ENCODE measurements at regions not wholly inside any gene's neighbourhood (a gene's known extent, or its start where the extent isn't known, plus 50 kb on each side); places are given as distances from the start of the nearest gene placed in this dataset.

GRCh38 chr4:55763996-55764395, 55.6 kb upstream of the EXOC1L start:
- no peaks in the 10 kb centered on the region for H3F3A ChIP-seq (ENCODE audit: insufficient read depth, low read length)
- no peaks in the 10 kb centered on the region for H3K4me1 ChIP-seq (ENCODE audit: insufficient read depth, low read length, severe bottlenecking)
- no peaks in the 10 kb centered on the region for H3K9me2 ChIP-seq (ENCODE audit: low read depth, low read length)
- H3K9ac ChIP-seq (ENCODE audit: low read length), result no peak overlapping the region
- no peak overlapping the region for H3K27ac ChIP-seq (ENCODE audit: low read depth, low read length, poor library complexity, severe bottlenecking)
- no peak overlapping the region for H3K4me2 ChIP-seq (ENCODE audit: low read length)
- TF ChIP-seq EZH2 (IDR thresholded peaks at IDR 0.05; ENCODE audit: borderline replicate concordance, low read length) (no peak), CTCF (IDR thresholded peaks at IDR 0.05; ENCODE audit: low read length) (no peak)
- H3K4me3 ChIP-seq (ENCODE audit: low read depth, low read length, poor library complexity, severe bottlenecking), result no peak overlapping the region
- no peak overlapping the region for H2AFZ ChIP-seq (ENCODE audit: low read length)
- no peaks in the 10 kb centered on the region for H3K36me3 ChIP-seq (ENCODE audit: insufficient read depth, low read length)
- no peaks in the 10 kb centered on the region for H3K27me3 ChIP-seq (ENCODE audit: insufficient read depth, low read length)
- H4K20me1 ChIP-seq (ENCODE audit: insufficient read depth, low read length), result no peaks in the 10 kb centered on the region
- H3K9me3 ChIP-seq (ENCODE audit: low read length), result no peaks in the 10 kb centered on the region
- no peaks in the 10 kb centered on the region for H3K79me2 ChIP-seq (ENCODE audit: insufficient read depth, low read length)

GRCh38 chr4:55765070-55765469, 54.5 kb upstream of the EXOC1L start:
- Histone ChIP-seq H3K4me3 (ENCODE audit: low read depth, low read length, poor library complexity, severe bottlenecking) (no peak overlapping the region), H3K9me3 (ENCODE audit: low read length) (no peaks in the 10 kb centered on the region), H3K9ac (ENCODE audit: low read length) (no peak overlapping the region), H3K36me3 (ENCODE audit: insufficient read depth, low read length) (no peaks in the 10 kb centered on the region), H3K27ac (ENCODE audit: low read depth, low read length, poor library complexity, severe bottlenecking) (no peak overlapping the region), H3K4me2 (ENCODE audit: low read length) (no peak overlapping the region), H3K79me2 (ENCODE audit: insufficient read depth, low read length) (no peaks in the 10 kb centered on the region), H3K9me2 (ENCODE audit: low read depth, low read length) (no peaks in the 10 kb centered on the region), H3K27me3 (ENCODE audit: insufficient read depth, low read length) (no peaks in the 10 kb centered on the region), H3F3A (ENCODE audit: insufficient read depth, low read length) (no peaks in the 10 kb centered on the region), H4K20me1 (ENCODE audit: insufficient read depth, low read length) (no peaks in the 10 kb centered on the region), H3K4me1 (ENCODE audit: insufficient read depth, low read length, severe bottlenecking) (no peaks in the 10 kb centered on the region), H2AFZ (ENCODE audit: low read length) (no peak overlapping the region)
- TF ChIP-seq CTCF (IDR thresholded peaks at IDR 0.05; ENCODE audit: low read length) (no peak), EZH2 (IDR thresholded peaks at IDR 0.05; ENCODE audit: borderline replicate concordance, low read length) (no peak)

GRCh38 chr4:55768291-55768690, 51.3 kb upstream of the EXOC1L start:
- H3K4me2 ChIP-seq (ENCODE audit: low read length), result no peak overlapping the region

More at GRCh38 chr4:55768291-55768690, 51.3 kb upstream of the EXOC1L start:
- Histone ChIP-seq H4K20me1 (ENCODE audit: insufficient read depth, low read length) (no peaks in the 10 kb centered on the region), H3K4me3 (ENCODE audit: low read depth, low read length, poor library complexity, severe bottlenecking) (no peak overlapping the region), H3K27ac (ENCODE audit: low read depth, low read length, poor library complexity, severe bottlenecking) (no peak overlapping the region), H3K9me3 (ENCODE audit: low read length) (no peaks in the 10 kb centered on the region), H3K9ac (ENCODE audit: low read length) (no peak overlapping the region), H3K79me2 (ENCODE audit: insufficient read depth, low read length) (no peaks in the 10 kb centered on the region), H3K9me2 (ENCODE audit: low read depth, low read length) (no peaks in the 10 kb centered on the region), H3K36me3 (ENCODE audit: insufficient read depth, low read length) (no peaks in the 10 kb centered on the region), H3K4me1 (ENCODE audit: insufficient read depth, low read length, severe bottlenecking) (no peaks in the 10 kb centered on the region), H3F3A (ENCODE audit: insufficient read depth, low read length) (no peaks in the 10 kb centered on the region), H2AFZ (ENCODE audit: low read length) (no peak overlapping the region), H3K27me3 (ENCODE audit: insufficient read depth, low read length) (no peaks in the 10 kb centered on the region)
- TF ChIP-seq EZH2 (IDR thresholded peaks at IDR 0.05; ENCODE audit: borderline replicate concordance, low read length), result no peak
- no peak for TF ChIP-seq CTCF (IDR thresholded peaks at IDR 0.05; ENCODE audit: low read length)

All from OCI-LY1 (cell line).